ENCODE measurements at regions not wholly inside any gene's neighbourhood (a gene's known extent, or its start where the extent isn't known, plus 50 kb on each side); places are given as distances from the start of the nearest gene placed in this dataset.

DNA sequence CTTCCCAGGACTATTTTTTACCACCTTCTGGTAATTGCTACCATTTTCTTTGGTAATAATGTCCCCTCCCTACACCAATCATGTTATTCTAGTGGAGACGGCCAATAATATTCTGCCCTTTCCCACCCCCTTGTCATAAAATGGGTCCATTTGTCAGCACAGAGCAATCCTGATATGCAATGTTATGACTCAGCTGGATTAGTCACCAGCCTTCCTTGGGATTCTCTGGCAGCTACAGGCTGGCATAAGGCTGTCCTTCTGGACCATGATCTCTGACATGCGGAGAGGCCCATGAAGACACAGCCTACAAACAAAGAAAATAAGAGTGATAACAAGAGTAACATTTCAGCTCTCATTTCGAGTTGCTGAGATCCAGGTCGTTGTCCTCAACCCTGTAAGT is 222.0 kb upstream of the CPNE8 start:
- Mint-ChIP-seq H3K27ac (peak overlapping the region; percentile 50), H3K4me1 (peaks cover 44% of the 10 kb centered on the region), H3K9me3 (no peaks in the 10 kb centered on the region), H3K4me3 (no peak overlapping the region), H3K27me3 (ENCODE audit: insufficient read depth, low read depth) (peaks cover under 1% of the 10 kb centered on the region), H3K36me3 (peaks cover 2% of the 10 kb centered on the region)
- Histone ChIP-seq H3K9ac (no peak overlapping the region), H3K4me3 (no peak overlapping the region), H3K27ac (no peak overlapping the region), H4K20me1 (ENCODE audit: low read depth) (no peaks in the 10 kb centered on the region), H3K4me1 (peaks cover 8% of the 10 kb centered on the region), H3K9me3 (ENCODE audit: low read depth) (no peaks in the 10 kb centered on the region), H3K36me3 (no peaks in the 10 kb centered on the region), H3F3A (ENCODE audit: low read depth) (no peaks in the 10 kb centered on the region), H3K79me2 (ENCODE audit: low read depth) (no peaks in the 10 kb centered on the region), H2AFZ (replicated peaks) (no peak overlapping the region), H3K27me3 (no peaks in the 10 kb centered on the region), H3K4me2 (no peak overlapping the region)
- DNase-seq (ENCODE audit: low spot score), result no peak
- TF ChIP-seq EZH2phosphoT487 (IDR thresholded peaks at IDR 0.05) (no peak), EZH2 (IDR thresholded peaks at IDR 0.05) (no peak)
- TF ChIP-seq, protein P1, sequence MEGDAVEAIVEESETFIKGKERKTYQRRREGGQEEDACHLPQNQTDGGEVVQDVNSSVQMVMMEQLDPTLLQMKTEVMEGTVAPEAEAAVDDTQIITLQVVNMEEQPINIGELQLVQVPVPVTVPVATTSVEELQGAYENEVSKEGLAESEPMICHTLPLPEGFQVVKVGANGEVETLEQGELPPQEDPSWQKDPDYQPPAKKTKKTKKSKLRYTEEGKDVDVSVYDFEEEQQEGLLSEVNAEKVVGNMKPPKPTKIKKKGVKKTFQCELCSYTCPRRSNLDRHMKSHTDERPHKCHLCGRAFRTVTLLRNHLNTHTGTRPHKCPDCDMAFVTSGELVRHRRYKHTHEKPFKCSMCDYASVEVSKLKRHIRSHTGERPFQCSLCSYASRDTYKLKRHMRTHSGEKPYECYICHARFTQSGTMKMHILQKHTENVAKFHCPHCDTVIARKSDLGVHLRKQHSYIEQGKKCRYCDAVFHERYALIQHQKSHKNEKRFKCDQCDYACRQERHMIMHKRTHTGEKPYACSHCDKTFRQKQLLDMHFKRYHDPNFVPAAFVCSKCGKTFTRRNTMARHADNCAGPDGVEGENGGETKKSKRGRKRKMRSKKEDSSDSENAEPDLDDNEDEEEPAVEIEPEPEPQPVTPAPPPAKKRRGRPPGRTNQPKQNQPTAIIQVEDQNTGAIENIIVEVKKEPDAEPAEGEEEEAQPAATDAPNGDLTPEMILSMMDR (IDR thresholded peaks at IDR 0.05), result no peak

DNA sequence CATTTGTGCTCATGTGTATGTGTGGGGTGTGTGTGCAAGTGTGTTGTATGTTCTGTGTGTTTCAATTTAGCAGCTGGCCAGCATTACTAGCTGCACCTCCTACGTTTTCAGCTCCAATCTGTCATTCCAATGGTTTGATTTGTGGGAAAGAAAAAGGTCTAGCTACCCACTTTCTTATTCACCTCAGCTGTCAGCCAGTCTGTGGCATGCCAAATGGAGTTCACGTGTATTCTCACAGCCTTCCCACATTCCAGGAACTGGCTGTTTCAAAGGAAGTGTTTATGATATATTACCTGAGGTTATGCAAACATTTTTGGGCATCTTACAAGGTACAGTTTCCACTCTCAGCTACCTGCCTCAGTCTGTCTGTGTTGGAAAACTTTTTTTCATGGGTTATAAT is 220.2 kb upstream of the CPNE8 start:
- H3K27ac ChIP-seq, result no peak overlapping the region
- Mint-ChIP-seq H3K4me1 (peaks cover 48% of the 10 kb centered on the region), H3K27ac (no peak overlapping the region), H3K4me3 (no peak overlapping the region), H3K9me3 (peaks cover 7% of the 10 kb centered on the region), H3K27me3 (ENCODE audit: insufficient read depth, low read depth) (peaks cover 2% of the 10 kb centered on the region), H3K36me3 (peaks cover 8% of the 10 kb centered on the region)
- H3K4me2 ChIP-seq, result no peak overlapping the region
- H3F3A ChIP-seq (ENCODE audit: low read depth), result no peaks in the 10 kb centered on the region
- H3K9ac ChIP-seq, result no peak overlapping the region
- peaks cover 8% of the 10 kb centered on the region for H3K4me1 ChIP-seq
- no peaks in the 10 kb centered on the region for H3K27me3 ChIP-seq
- no peaks in the 10 kb centered on the region for H3K36me3 ChIP-seq
- no peak for TF ChIP-seq EZH2phosphoT487 (IDR thresholded peaks at IDR 0.05)
- TF ChIP-seq EZH2 (IDR thresholded peaks at IDR 0.05), result no peak
- TF ChIP-seq, protein P1 (IDR thresholded peaks at IDR 0.05), result no peak
- no peaks in the 10 kb centered on the region for H3K9me3 ChIP-seq (ENCODE audit: low read depth)
- H2AFZ ChIP-seq (replicated peaks), result no peak overlapping the region
- H4K20me1 ChIP-seq (ENCODE audit: low read depth), result no peaks in the 10 kb centered on the region
- no peaks in the 10 kb centered on the region for H3K79me2 ChIP-seq (ENCODE audit: low read depth)
- H3K4me3 ChIP-seq, result no peak overlapping the region
- DNase-seq (ENCODE audit: low spot score), result no peak

DNA sequence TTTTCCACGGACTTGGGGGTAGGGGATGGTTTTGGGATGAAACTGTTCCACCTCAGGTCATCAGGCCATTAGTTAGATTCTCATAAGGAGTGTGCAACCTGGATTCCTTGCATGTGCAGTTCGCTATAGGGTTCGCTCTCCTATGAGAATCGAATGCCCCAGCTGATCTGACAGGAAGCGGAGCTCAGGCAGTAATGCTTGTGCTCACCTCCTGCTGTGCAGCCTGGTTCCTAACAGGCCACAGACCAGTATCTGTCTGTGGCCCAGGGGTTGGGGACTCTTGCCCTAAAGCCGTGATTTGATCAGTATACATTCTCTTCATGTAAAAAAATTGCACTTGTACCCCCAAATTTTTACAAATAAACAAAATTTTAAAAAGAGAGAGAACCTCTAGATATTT is 219.4 kb upstream of the CPNE8 start:
- no peak overlapping the region for H3K9ac ChIP-seq
- H2AFZ ChIP-seq (replicated peaks), result no peak overlapping the region
- peaks cover 8% of the 10 kb centered on the region for H3K4me1 ChIP-seq
- peaks cover 2% of the 10 kb centered on the region for H3K27me3 Mint-ChIP-seq (ENCODE audit: insufficient read depth, low read depth)
- no peaks in the 10 kb centered on the region for H3K9me3 ChIP-seq (ENCODE audit: low read depth)
- H4K20me1 ChIP-seq (ENCODE audit: low read depth), result no peaks in the 10 kb centered on the region
- peaks cover 42% of the 10 kb centered on the region for H3K4me1 Mint-ChIP-seq
- no peak overlapping the region for H3K27ac ChIP-seq
- no peak for TF ChIP-seq EZH2 (IDR thresholded peaks at IDR 0.05)
- TF ChIP-seq, protein P1 (IDR thresholded peaks at IDR 0.05), result no peak
- no peak for TF ChIP-seq EZH2phosphoT487 (IDR thresholded peaks at IDR 0.05)
- H3K27me3 ChIP-seq, result no peaks in the 10 kb centered on the region
- H3K4me2 ChIP-seq, result no peak overlapping the region
- no peak overlapping the region for H3K27ac Mint-ChIP-seq
- peak; percentile 9 for DNase-seq (ENCODE audit: low spot score)
- H3F3A ChIP-seq (ENCODE audit: low read depth), result no peaks in the 10 kb centered on the region
- H3K79me2 ChIP-seq (ENCODE audit: low read depth), result no peaks in the 10 kb centered on the region
- H3K36me3 Mint-ChIP-seq, result peaks cover 8% of the 10 kb centered on the region
- H3K9me3 Mint-ChIP-seq, result peaks cover 7% of the 10 kb centered on the region
- no peaks in the 10 kb centered on the region for H3K36me3 ChIP-seq
- H3K4me3 Mint-ChIP-seq, result no peak overlapping the region
- no peak overlapping the region for H3K4me3 ChIP-seq
